HG03139 (cell line): ENCODE measurements at regions not wholly inside any gene's neighbourhood (a gene's known extent, or its start where the extent isn't known, plus 50 kb on each side); places are given as distances from the start of the nearest gene placed in this dataset.
"Not testable (repeated sequence)": the region's sequence is repeated elsewhere in the genome, so short reads cannot be mapped to it uniquely, and the experiment has no call there.

ENCODE experiments used
- ATAC-seq: cut with Tn5 transposase; IDR thresholded peaks from one replicate; pipeline ENCODE4 v1.9.1; 2021; ENCODE audit not compliant: unreplicated experiment

- ATAC-seq, result no peak
Measured at GRCh38 chr7:86209036-86209435, 434.7 kb upstream of the GRM3 start.

GRCh38 chr7:86207740-86208139 lies 436.0 kb upstream of the GRM3 start:
- no peak for ATAC-seq

GRCh38 chr7:86202833-86203232 lies 440.9 kb upstream of the GRM3 start:
- no peak for ATAC-seq

GRCh38 chr7:86201767-86202166 lies 441.9 kb upstream of the GRM3 start:
- ATAC-seq, result no peak

- ATAC-seq, result no peak
Measured at GRCh38 chr7:86199881-86200614, 443.7 kb upstream of the GRM3 start.

- no peak for ATAC-seq
Measured at GRCh38 chr7:86190351-86190750, 453.4 kb upstream of the GRM3 start.

GRCh38 chr7:86181474-86181873 lies 462.2 kb upstream of the GRM3 start:
- ATAC-seq, result no peak

GRCh38 chr7:86164827-86165226 lies 478.9 kb upstream of the GRM3 start:
- ATAC-seq, result no peak

GRCh38 chr7:86158111-86158510 lies 485.6 kb upstream of the GRM3 start:
- no peak for ATAC-seq

GRCh38 chr7:86155623-86156022 lies 488.1 kb upstream of the GRM3 start:
- no peak for ATAC-seq

GRCh38 chr7:86152926-86153325 lies 490.8 kb upstream of the GRM3 start:
- ATAC-seq, result no peak

- ATAC-seq, result no peak
Measured at GRCh38 chr7:86149024-86149665, 494.6 kb upstream of the GRM3 start.

- no peak for ATAC-seq
Measured at GRCh38 chr7:86148501-86148900, 495.2 kb upstream of the GRM3 start.

GRCh38 chr7:86137343-86137742 lies 506.4 kb upstream of the GRM3 start:
- no peak for ATAC-seq

- no peak for ATAC-seq
Measured at GRCh38 chr7:86130268-86130667, 513.4 kb upstream of the GRM3 start.

- ATAC-seq, result no peak
Measured at GRCh38 chr7:86123476-86123875, 520.2 kb upstream of the GRM3 start.

GRCh38 chr7:86094166-86094669 lies 549.5 kb upstream of the GRM3 start:
- ATAC-seq, result no peak

GRCh38 chr7:86091369-86091768 lies 552.3 kb upstream of the GRM3 start:
- no peak for ATAC-seq

- ATAC-seq, result no peak
Measured at GRCh38 chr7:86089455-86089854, 554.3 kb upstream of the GRM3 start.

- ATAC-seq, result not testable (repeated sequence)
Measured at GRCh38 chr7:86064572-86064971, 579.1 kb upstream of the GRM3 start.

GRCh38 chr7:86058649-86059048 lies 585.1 kb upstream of the GRM3 start:
- ATAC-seq, result no peak

- no peak for ATAC-seq
Measured at GRCh38 chr7:86050918-86051317, 592.8 kb upstream of the GRM3 start.

- ATAC-seq, result no peak
Measured at GRCh38 chr7:86049910-86050309, 593.8 kb upstream of the GRM3 start.
